Progenitor cell of endocrine pancreas (in vitro differentiated cells): ENCODE measurements at regions not wholly inside any gene's neighbourhood (a gene's known extent, or its start where the extent isn't known, plus 50 kb on each side); places are given as distances from the start of the nearest gene placed in this dataset.
"Not testable (repeated sequence)": the region's sequence is repeated elsewhere in the genome, so short reads cannot be mapped to it uniquely, and the experiment has no call there.

Experiments
- DNase-seq: peaks from one replicate; pipeline ENCODE4 v3.0.0; 2021; ENCODE audit warnings: low spot score; ENCODE audit not compliant: unreplicated experiment
- H3K27ac Mint-ChIP-seq: 2 replicates; pipeline ENCODE4 v1.8.0; 2021; ENCODE audit warnings: mild to moderate bottlenecking, moderate library complexity, mixed read lengths
- H3K27me3 Mint-ChIP-seq: 2 replicates; pipeline ENCODE4 v1.8.0; 2021; ENCODE audit warnings: mixed read lengths
- H3K36me3 Mint-ChIP-seq: 2 replicates; pipeline ENCODE4 v1.8.0; 2022; ENCODE audit warnings: mixed read lengths; ENCODE audit not compliant: insufficient read depth
- H3K4me1 Mint-ChIP-seq: 2 replicates; pipeline ENCODE4 v1.8.0; 2021; ENCODE audit warnings: low read depth, mixed read lengths
- H3K4me3 Mint-ChIP-seq: 2 replicates; pipeline ENCODE4 v1.8.0; 2021; ENCODE audit warnings: low read depth, mild to moderate bottlenecking, moderate library complexity, mixed read lengths
- H3K9me3 Mint-ChIP-seq: 2 replicates; pipeline ENCODE4 v1.8.0; 2021; ENCODE audit warnings: low read depth, mixed read lengths
- CTCF ChIP-seq: fragments of 200-600 bp; sonication (generic); IDR thresholded peaks from one replicate; pipeline ENCODE4 v1.5.0; 2021; ENCODE audit warnings: antibody characterized with exemption, mild to moderate bottlenecking; ENCODE audit not compliant: unreplicated experiment

- Mint-ChIP-seq H3K27me3 (no peaks in the 10 kb centered on the region), H3K27ac (no peak overlapping the region), H3K4me3 (no peak overlapping the region), H3K9me3 (no peaks in the 10 kb centered on the region), H3K36me3 (no peaks in the 10 kb centered on the region), H3K4me1 (no peaks in the 10 kb centered on the region)
- TF ChIP-seq CTCF = peak; percentile 85
- no peak for DNase-seq
Observed at GRCh38 chr21:17679002-17679600, 66.4 kb upstream of the BTG3 start.

- H3K27me3 Mint-ChIP-seq, H3K36me3 Mint-ChIP-seq, H3K4me1 Mint-ChIP-seq, H3K4me3 Mint-ChIP-seq, DNase-seq, H3K9me3 Mint-ChIP-seq, H3K27ac Mint-ChIP-seq: not testable (repeated sequence)
Observed at GRCh38 chr21:17676930-17677329, 64.2 kb upstream of the BTG3 start.

- H3K27ac Mint-ChIP-seq = no peak overlapping the region
- no peaks in the 10 kb centered on the region for H3K9me3 Mint-ChIP-seq
- no peaks in the 10 kb centered on the region for H3K27me3 Mint-ChIP-seq
- no peak for DNase-seq
- no peak for TF ChIP-seq CTCF
- H3K4me1 Mint-ChIP-seq = no peaks in the 10 kb centered on the region
- H3K4me3 Mint-ChIP-seq = no peak overlapping the region
- H3K36me3 Mint-ChIP-seq = no peaks in the 10 kb centered on the region
Observed at GRCh38 chr21:17674106-17674505, 61.4 kb upstream of the BTG3 start.

GRCh38 chr21:17673261-17674020, 60.7 kb upstream of the BTG3 start:
- H3K4me3 Mint-ChIP-seq = no peak overlapping the region
- no peaks in the 10 kb centered on the region for H3K9me3 Mint-ChIP-seq
- H3K36me3 Mint-ChIP-seq = no peaks in the 10 kb centered on the region
- no peaks in the 10 kb centered on the region for H3K27me3 Mint-ChIP-seq
- no peaks in the 10 kb centered on the region for H3K4me1 Mint-ChIP-seq
- H3K27ac Mint-ChIP-seq = no peak overlapping the region
- no peak for TF ChIP-seq CTCF
- no peak for DNase-seq

- H3K27me3 Mint-ChIP-seq = no peaks in the 10 kb centered on the region
- no peak overlapping the region for H3K27ac Mint-ChIP-seq
- no peaks in the 10 kb centered on the region for H3K9me3 Mint-ChIP-seq
- H3K36me3 Mint-ChIP-seq = no peaks in the 10 kb centered on the region
- DNase-seq = no peak
- peaks cover 2% of the 10 kb centered on the region for H3K4me1 Mint-ChIP-seq
- H3K4me3 Mint-ChIP-seq = no peak overlapping the region
- no peak for TF ChIP-seq CTCF
Observed at GRCh38 chr21:17671733-17672132, 59.0 kb upstream of the BTG3 start.
